H1 (cell line): ENCODE measurements at regions not wholly inside any gene's neighbourhood (a gene's known extent, or its start where the extent isn't known, plus 50 kb on each side); places are given as distances from the start of the nearest gene placed in this dataset.

Experiments used
- ASH2L ChIP-seq: fragments of 200-600, 300-600 bp; sonication (generic); IDR thresholded peaks from one replicate; pipeline ENCODE4 v1.7.1; 2017; ENCODE audit warnings: low read length
- SIN3A ChIP-seq, 2 experiments: IDR thresholded peaks in 1 of 2; conservative IDR thresholded peaks in 1 of 2; 2 replicates each; pipeline ENCODE4 v1.6.1; 2011 to 2012; ENCODE audit warnings: low read length in 2 of 2, improper control_type of control experiment in 1 of 2, low read depth in 1 of 2, mild to moderate bottlenecking in 1 of 2

GRCh38 chr3:45277636-45278035, 51.5 kb upstream of the TMEM158 start (continued):
- no peak for TF ChIP-seq SIN3A (conservative IDR thresholded peaks at IDR 0.05 in 1 of 2, IDR thresholded peaks at IDR 0.05 in 1 of 2; ENCODE audit: low read depth in 1 of 2, low read length in 2 of 2)
- no peak for TF ChIP-seq ASH2L
